Left lung (tissue), 4 donors: ENCODE measurements at regions not wholly inside any gene's neighbourhood (a gene's known extent, or its start where the extent isn't known, plus 50 kb on each side); places are given as distances from the start of the nearest gene placed in this dataset.
A peak's percentile ranks its signal among the peaks of the same experiment; 100 is the strongest.

Experiments
- ATAC-seq: fragments of 200-7000 bp; cut with Tn5 transposase; one replicate; pipeline ENCODE4 v1.9.1; 2020; ENCODE audit warnings: moderate library complexity
- DNase-seq, 4 donors: peaks; one replicate each; pipeline ENCODE4 v3.0.0-alpha.2; 2013 to 2020
- H3K27ac ChIP-seq, 2 donors: fragments of 200-600 bp; sonication (generic) in 1 of 2; one replicate each; pipeline versions ENCODE4 v1.5.0 to v1.8.0; 2020 to 2021
- H3K27me3 ChIP-seq, 2 donors: fragments of 200-600 bp; sonication (generic) in 1 of 2; one replicate each; pipeline versions ENCODE4 v1.5.0 to v1.8.0; 2020 to 2021
- H3K36me3 ChIP-seq, 2 donors: fragments of 200-600 bp; sonication (generic) in 1 of 2; one replicate each; pipeline versions ENCODE4 v1.5.0 to v1.8.0; 2020 to 2021
- H3K4me1 ChIP-seq, 2 donors: fragments of 200-600 bp; one replicate each; pipeline ENCODE4 v1.8.0; 2021
- H3K4me3 ChIP-seq, 2 donors: fragments of 200-600 bp; sonication (generic) in 1 of 2; one replicate each; pipeline versions ENCODE4 v1.5.0 to v1.8.0; 2020 to 2021; ENCODE audit warnings: mild to moderate bottlenecking in 1 of 2
- H3K9me3 ChIP-seq, 2 donors: fragments of 200-600 bp; sonication (generic) in 1 of 2; one replicate each; pipeline versions ENCODE4 v1.5.0 to v1.8.0; 2020 to 2021
- CTCF ChIP-seq, 2 donors: fragments of 200-600 bp; sonication (generic) in 1 of 2; IDR thresholded peaks; one replicate each; pipeline versions ENCODE4 v1.5.0 to v1.8.0; 2021; ENCODE audit warnings: antibody characterized with exemption in 2 of 2
- intact Hi-C, 2 donors: fragments of 100-400 bp; cut with DNase I; formaldehyde crosslinking; loops; one replicate each; pipeline versions ENCODE4 v1.11.2 to v1.14.2; 2022
- donor health status: DM: no; HTN: yes; CAD: no.
- donor health status: DM: no; HTN: no; CAD: no.

- DNase-seq = no peak
- Histone ChIP-seq H3K27ac (no peak overlapping the region), H3K27me3 (no peaks in the 10 kb centered on the region), H3K36me3 (no peaks in the 10 kb centered on the region), H3K9me3 (no peaks in the 10 kb centered on the region), H3K4me1 (no peaks in the 10 kb centered on the region), H3K4me3 (no peak overlapping the region)
- intact Hi-C loops = no loop called here
- no peak for TF ChIP-seq CTCF (IDR thresholded peaks at IDR 0.05)
- ATAC-seq = no peak
Measured at GRCh38 chr13:31853643-31854326, 114.5 kb downstream of the RXFP2 start.

GRCh38 chr13:31859571-31859970, 120.2 kb downstream of the RXFP2 start:
- Histone ChIP-seq H3K9me3 (no peaks in the 10 kb centered on the region), H3K4me1 (peaks cover 0 to 5% of the 10 kb centered on the region in 2 donors), H3K27me3 (no peaks in the 10 kb centered on the region), H3K27ac (no peak overlapping the region), H3K36me3 (no peaks in the 10 kb centered on the region), H3K4me3 (no peak overlapping the region)
- DNase-seq = peak in 1 of 4 donors; percentile 32
- no peak for TF ChIP-seq CTCF (IDR thresholded peaks at IDR 0.05)
- ATAC-seq = no peak
- intact Hi-C loops = no loop called here

GRCh38 chr13:31860002-31860401, 120.7 kb downstream of the RXFP2 start:
- intact Hi-C loops = no loop called here
- no peak for ATAC-seq
- H3K4me3 ChIP-seq = no peak overlapping the region

GRCh38 chr13:31862828-31863227, 123.5 kb downstream of the RXFP2 start:
- intact Hi-C loops = no loop called here
- no peak for TF ChIP-seq CTCF (IDR thresholded peaks at IDR 0.05)
- DNase-seq (no peak), ATAC-seq (no peak)
- Histone ChIP-seq H3K4me1 (peaks cover 0 to 5% of the 10 kb centered on the region in 2 donors), H3K4me3 (no peak overlapping the region), H3K36me3 (no peaks in the 10 kb centered on the region), H3K9me3 (no peaks in the 10 kb centered on the region), H3K27ac (no peak overlapping the region), H3K27me3 (no peaks in the 10 kb centered on the region)

More at GRCh38 chr13:31860002-31860401, 120.7 kb downstream of the RXFP2 start:
- peak in 1 of 4 donors; percentile 38 for DNase-seq
- Histone ChIP-seq H3K36me3 (no peaks in the 10 kb centered on the region), H3K9me3 (no peaks in the 10 kb centered on the region), H3K4me1 (peaks cover 0 to 5% of the 10 kb centered on the region in 2 donors), H3K27ac (no peak overlapping the region), H3K27me3 (no peaks in the 10 kb centered on the region)
- no peak for TF ChIP-seq CTCF (IDR thresholded peaks at IDR 0.05)

GRCh38 chr13:31864307-31864706, 125.0 kb downstream of the RXFP2 start:
- TF ChIP-seq CTCF (IDR thresholded peaks at IDR 0.05) = no peak
- DNase-seq (no peak), ATAC-seq (no peak)
- Histone ChIP-seq H3K9me3 (no peaks in the 10 kb centered on the region), H3K27me3 (no peaks in the 10 kb centered on the region), H3K36me3 (no peaks in the 10 kb centered on the region), H3K4me1 (peaks cover 0 to 5% of the 10 kb centered on the region in 2 donors), H3K4me3 (no peak overlapping the region), H3K27ac (no peak overlapping the region)
- intact Hi-C loops = no loop called here
